IPS DF 19.7 (cell line): ENCODE measurements at regions not wholly inside any gene's neighbourhood (a gene's known extent, or its start where the extent isn't known, plus 50 kb on each side); places are given as distances from the start of the nearest gene placed in this dataset.
"Not testable (repeated sequence)": the region's sequence is repeated elsewhere in the genome, so short reads cannot be mapped to it uniquely, and the experiment has no call there.

ENCODE experiments used
- DNase-seq: peaks from one replicate; pipeline ENCODE4 v3.0.0-alpha.2; 2013; ENCODE audit warnings: low read depth, low spot score

DNA sequence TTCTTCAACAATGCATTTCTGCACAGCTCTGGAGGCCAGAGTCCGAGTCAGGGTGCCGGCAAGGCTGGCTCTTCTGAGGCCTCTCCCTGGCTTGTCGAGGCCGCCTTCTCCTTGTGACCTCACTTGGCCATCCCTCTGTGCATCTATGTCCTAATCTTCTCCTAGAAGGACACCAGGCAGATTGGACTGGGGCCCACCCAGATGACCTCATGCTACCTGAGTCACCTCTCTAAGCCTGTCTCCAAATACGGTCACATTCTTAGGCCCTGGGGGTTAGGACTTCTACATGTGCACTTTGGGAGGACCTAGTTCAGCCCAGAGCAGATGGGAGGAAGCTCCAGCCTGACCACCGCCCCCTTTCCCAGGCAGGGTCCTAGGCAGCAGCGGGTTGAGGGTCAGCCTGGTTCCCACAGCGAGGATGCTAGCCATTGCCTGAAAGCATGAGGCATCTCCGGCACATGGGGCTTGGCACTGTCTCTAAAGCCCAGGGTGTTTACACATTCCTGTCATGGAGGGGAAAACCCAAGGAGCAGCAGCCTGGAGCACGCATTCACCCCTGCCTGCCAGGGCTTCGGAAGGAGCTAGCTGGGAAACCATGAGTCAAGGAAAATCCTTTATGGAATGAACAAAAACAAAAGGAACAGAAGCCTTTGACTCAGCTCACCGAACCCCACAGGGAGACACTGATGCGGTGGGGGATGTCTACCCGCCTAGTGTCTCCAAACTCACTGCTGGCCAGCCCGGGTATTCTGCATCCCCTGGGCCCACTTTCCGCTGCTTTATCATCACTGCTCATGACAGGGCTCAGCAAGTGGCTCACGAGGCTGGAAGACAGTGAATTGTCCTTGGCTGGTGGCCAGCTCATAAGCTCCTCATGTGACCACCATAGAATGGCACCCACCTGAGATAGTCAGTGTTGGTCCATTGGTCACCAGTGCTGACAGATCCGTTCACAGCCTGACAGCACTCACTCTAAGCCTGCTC is 140.2 kb upstream of the ZNF469 start:
- DNase-seq: not testable (repeated sequence)

DNA sequence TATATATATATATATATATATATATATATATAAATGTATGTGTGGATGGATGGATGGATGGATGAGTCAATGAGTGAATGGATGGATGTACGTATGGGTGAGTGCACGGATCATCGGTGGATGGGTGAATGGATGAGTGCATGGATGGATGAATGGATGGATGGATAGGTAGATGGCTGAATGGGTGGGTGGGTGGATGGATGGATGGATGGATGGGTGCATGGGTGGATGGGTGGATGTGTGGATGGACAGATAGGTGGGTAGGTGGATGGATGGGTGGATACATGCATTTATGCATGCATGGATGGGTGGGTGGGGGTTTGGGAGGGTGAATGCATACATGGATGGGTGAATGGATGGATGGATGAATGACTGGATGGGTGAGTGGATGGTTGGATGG is 138.8 kb upstream of the ZNF469 start:
- not testable (repeated sequence) for DNase-seq

- DNase-seq: not testable (repeated sequence)
Observed at GRCh38 chr16:88245241-88246081, 137.3 kb upstream of the ZNF469 start.

DNA sequence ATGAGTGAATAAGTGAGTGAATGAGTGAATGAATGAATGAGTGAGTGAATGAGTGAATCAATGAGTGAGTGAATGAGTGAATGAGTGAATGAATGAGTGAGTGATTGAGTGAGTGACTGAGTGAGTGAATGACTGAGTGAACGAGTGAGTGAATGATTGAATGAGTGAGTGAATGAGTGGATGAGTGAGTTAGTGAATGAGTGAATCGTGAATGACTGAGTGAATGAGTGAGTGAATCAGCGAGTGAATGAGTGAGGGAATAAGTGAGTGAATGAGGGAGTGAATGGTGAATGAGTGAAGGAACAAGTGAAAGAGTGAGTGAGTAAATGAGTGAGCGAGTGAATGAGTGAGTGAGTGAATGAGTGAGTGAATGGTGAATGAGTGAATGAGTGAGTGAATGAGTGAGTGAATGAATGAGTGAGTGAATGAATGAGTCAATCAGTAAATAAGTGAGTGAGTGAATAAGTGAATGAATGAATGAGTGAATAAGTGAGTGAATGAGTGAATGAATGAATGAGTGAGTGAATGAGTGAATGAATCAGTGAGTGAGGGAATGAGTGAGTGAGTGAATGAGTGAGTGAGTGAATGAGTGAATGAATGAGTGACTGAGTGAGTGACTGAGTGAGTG is 135.7 kb upstream of the ZNF469 start:
- DNase-seq: not testable (repeated sequence)

GRCh38 chr16:88247583-88247966 is 135.2 kb upstream of the ZNF469 start:
- DNase-seq: not testable (repeated sequence)

GRCh38 chr16:88248761-88249160 is 134.0 kb upstream of the ZNF469 start:
- DNase-seq: not testable (repeated sequence)

GRCh38 chr16:88250381-88250780 is 132.4 kb upstream of the ZNF469 start:
- DNase-seq: not testable (repeated sequence)

DNA sequence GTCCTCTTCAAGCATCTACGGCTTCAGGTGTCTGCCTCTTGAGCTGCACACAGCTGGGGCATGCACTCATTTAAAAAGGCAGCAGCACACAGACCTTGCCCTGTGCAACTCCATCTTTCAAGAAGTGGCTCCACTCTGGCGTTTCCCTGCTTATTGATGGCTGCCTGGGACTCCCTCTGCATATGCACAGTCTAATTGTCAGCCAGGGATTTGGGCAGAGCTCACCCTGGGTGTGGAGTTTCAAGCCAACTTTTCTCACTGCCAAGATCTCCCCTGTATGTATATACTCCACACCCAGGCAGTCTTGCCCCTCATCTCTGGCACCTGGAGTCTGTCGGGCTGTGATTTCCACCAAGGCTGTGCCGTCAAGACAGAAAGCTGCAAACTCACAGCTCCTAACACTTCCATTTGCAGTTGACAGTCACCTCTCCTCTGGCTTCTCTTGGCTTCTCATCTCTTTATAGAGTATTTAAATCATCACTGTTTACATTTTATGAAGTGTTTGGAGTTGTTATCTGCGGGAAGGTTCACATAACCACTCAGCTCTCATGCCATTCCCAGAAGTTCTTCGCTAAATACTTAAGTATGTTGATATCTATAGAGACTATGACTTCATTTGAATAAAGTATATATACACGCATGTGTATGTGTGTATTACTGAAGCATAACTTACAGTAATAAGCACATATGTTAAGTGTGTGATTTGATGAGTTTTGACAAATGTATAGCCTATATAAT is 130.5 kb upstream of the ZNF469 start:
- not testable (repeated sequence) for DNase-seq

DNA sequence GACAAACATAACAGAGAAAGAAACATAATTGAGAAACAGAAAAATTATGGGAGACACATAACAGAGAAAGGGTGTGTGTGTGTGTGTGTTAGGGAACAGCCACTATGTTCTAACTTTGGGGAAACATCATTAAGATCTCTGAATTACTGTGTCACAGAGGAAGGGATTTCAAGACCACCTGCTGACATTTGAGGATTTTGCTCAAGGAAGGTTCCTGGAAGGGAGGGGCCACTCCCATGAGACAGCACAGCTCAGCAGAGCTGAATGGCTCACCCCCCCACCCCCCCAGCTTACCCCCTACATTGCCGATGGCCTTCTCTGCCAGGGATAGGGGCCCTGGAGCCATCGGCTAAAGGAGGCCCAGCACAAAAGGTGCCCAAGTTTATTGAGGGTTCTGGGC is 124.6 kb upstream of the ZNF469 start:
- not testable (repeated sequence) for DNase-seq

DNA sequence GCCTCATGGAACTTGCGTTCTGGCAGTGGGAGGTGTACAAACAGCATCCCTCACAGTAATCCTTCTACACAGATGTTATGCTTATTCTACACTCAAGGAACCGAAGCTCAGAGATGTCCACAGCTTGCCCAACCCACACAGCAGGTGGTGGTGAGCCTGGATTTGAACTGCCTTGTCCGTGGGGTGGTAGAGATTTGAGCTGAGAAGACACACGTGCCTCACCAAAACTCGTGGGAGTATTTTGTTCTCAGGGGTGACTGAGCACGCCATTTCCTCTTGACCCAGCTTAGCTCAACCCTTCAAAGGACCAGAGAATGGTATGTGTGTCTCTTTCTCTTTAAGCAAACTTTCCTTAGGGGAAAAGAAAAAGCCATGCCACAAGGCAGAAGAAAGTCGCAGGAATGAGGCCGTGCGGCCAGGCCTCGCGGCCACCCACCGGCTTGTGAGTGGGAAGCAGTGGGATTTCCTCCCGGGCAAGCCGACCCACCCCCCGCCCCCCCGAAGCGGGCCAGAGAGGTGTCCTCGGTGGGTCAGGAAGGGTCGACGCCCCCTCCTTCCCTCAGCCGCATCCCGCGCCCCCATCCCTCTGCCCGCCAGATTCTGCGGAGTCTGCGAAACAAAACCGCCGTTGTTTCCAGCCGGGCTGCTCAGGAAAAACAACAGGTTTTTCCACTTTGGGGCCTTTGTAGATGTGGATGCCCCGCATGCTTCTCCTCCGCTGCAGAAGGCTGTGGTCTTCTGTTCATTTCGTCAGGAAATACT is 123.8 kb upstream of the ZNF469 start:
- not testable (repeated sequence) for DNase-seq

DNA sequence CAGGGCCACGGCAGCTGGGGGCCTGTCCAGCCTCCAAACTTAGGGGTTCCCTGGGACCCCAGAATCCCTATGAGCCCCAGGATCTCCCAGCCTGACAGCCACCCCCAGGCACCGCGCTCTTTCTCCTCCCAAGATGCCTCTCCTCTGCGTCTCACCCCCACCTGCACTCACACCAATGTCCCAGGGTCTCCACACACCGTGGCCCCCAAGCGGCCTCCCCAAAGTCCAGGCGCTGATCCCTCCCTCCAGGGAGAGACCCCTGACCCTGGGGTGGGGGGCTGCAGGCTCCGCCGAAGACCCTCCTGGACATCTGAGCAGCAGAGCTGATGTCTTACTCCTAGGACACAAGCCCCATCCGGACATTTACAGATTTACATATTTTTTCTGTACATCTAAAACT is 123.2 kb upstream of the ZNF469 start:
- DNase-seq: not testable (repeated sequence)

- not testable (repeated sequence) for DNase-seq
Observed at GRCh38 chr16:88260146-88260545, 122.6 kb upstream of the ZNF469 start.

- not testable (repeated sequence) for DNase-seq
Observed at GRCh38 chr16:88260881-88261665, 121.7 kb upstream of the ZNF469 start.

- not testable (repeated sequence) for DNase-seq
Observed at GRCh38 chr16:88261814-88262605, 120.7 kb upstream of the ZNF469 start.

DNA sequence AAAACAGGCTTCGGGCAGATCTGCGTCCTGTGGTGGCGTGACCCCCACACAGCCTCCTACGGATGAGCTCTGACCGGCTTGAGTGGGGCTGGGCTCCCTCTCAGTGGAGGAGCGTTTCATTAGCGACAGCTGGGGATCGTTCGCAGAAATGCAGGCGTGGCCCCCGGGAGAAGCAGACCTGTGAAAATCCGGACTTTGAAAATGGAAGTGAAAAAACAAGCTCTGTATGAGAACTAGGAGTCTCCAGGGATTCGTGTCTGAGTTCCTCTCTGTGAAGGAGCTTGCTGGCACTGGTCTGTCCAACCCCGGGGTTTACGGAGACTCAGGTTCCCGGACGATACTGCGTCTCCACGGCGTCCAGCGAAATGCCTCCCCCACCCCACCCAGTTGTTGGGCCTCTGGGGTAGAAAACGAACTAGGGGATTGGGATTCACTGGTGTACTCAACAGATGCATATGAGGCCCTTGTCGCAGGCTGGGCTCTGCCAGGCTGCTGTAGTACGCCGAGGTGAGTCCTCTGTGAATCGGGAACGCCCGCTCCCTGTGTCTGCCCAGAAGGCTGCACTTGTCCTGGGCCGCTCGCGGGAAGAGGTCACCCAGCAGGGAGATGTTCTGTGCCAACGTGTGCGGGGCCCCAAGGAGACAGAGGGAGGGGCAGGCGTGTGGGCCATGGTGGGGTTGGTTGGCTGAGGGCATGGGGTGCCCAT is 119.7 kb upstream of the ZNF469 start:
- not testable (repeated sequence) for DNase-seq

- DNase-seq: not testable (repeated sequence)
Observed at GRCh38 chr16:88263681-88264287, 119.0 kb upstream of the ZNF469 start.

- DNase-seq: no peak
Observed at GRCh38 chr16:88264641-88265285, 118.0 kb upstream of the ZNF469 start.
